Muscle layer of colon (tissue), 2 donors: ENCODE measurements at regions not wholly inside any gene's neighbourhood (a gene's known extent, or its start where the extent isn't known, plus 50 kb on each side); places are given as distances from the start of the nearest gene placed in this dataset.

Experiments
- H3K27ac ChIP-seq: one replicate; pipeline ENCODE4 v1.7.0; 2013; ENCODE audit warnings: low read depth, mild to moderate bottlenecking, low read length, moderate library complexity
- H3K27me3 ChIP-seq, 2 donors: one replicate each; pipeline ENCODE4 v1.7.0; 2013; ENCODE audit warnings: low read length in 2 of 2, mild to moderate bottlenecking in 2 of 2; ENCODE audit not compliant: insufficient read depth in 2 of 2, control insufficient read depth in 1 of 2
- H3K36me3 ChIP-seq: one replicate; pipeline ENCODE4 v1.7.0; 2013; ENCODE audit warnings: mild to moderate bottlenecking, low read length; ENCODE audit not compliant: insufficient read depth
- H3K4me1 ChIP-seq: one replicate; pipeline ENCODE4 v1.7.0; 2013; ENCODE audit warnings: mild to moderate bottlenecking, low read length; ENCODE audit not compliant: insufficient read depth
- H3K4me3 ChIP-seq, 2 donors: one replicate each; pipeline ENCODE4 v1.7.0; 2013; ENCODE audit warnings: low read length in 2 of 2, low read depth in 1 of 2, mild to moderate bottlenecking in 1 of 2, moderate library complexity in 1 of 2
- H3K9ac ChIP-seq: one replicate; pipeline ENCODE4 v1.7.0; 2013; ENCODE audit warnings: low read length
- H3K9me3 ChIP-seq: one replicate; pipeline ENCODE4 v1.7.0; 2013; ENCODE audit warnings: mild to moderate bottlenecking, low read length
- donor health status: abdominal sarcoma.
- donor health status: Adenocarcinoma of cecum.

DNA sequence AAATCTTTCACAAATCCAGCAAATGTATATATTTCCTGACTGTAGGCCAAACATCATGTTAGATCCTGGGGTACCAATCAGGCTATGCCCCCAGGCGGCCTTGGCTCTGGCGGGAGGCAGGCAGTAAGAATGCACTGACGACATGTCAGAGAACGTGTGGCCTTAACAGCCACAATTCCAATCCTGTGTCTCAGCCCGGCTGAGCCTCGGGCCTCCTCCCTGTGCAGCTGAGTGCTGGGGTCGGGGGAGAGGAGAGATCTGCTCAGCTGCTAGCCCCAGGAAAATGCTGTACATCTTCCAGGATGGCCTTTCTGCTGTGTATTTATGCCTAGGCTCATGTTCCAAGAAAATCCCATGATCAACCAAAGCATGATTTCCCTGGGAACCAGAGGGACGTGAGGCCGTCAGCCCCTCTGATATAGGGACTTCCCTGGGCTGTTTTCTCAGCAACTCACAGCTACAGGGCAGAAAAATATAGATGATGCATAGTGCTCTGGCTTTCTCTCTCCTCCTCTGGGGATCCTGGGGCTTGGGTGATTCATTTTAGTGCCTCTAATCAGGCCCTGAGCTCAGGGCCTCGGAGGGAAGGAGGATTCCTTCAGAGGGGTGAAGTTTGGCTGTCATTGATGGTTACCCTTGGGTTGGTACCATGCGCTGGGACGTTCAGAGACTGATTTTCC is 604.0 kb downstream of the HS3ST4 start:
- Histone ChIP-seq H3K27ac (no peak overlapping the region), H3K9me3 (no peaks in the 10 kb centered on the region), H3K9ac (no peak overlapping the region), H3K4me1 (no peaks in the 10 kb centered on the region), H3K4me3 (no peak overlapping the region), H3K36me3 (no peaks in the 10 kb centered on the region), H3K27me3 (no peaks in the 10 kb centered on the region)

DNA sequence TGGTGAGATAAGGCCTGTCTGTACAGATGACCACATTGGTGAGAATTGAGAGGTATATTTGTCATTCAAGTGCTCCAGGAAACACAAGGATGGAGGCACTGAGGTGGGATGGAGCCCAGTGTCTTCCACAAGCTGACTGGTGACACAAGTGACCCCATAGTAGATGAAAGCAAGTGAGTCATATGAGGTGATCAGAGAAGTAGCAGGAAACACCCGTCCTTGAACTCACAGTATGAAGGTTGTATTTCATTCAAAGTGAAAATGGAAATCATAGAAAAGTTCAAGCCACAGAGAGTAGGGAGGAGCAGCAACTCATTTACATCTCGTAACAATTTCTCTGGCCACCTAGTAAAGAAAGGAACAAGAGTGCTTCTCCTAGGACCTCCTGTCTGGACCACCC is 609.8 kb downstream of the HS3ST4 start:
- Histone ChIP-seq H3K9ac (no peak overlapping the region), H3K36me3 (no peaks in the 10 kb centered on the region), H3K27me3 (no peaks in the 10 kb centered on the region), H3K9me3 (no peaks in the 10 kb centered on the region), H3K4me3 (no peak overlapping the region), H3K4me1 (no peaks in the 10 kb centered on the region), H3K27ac (no peak overlapping the region)

DNA sequence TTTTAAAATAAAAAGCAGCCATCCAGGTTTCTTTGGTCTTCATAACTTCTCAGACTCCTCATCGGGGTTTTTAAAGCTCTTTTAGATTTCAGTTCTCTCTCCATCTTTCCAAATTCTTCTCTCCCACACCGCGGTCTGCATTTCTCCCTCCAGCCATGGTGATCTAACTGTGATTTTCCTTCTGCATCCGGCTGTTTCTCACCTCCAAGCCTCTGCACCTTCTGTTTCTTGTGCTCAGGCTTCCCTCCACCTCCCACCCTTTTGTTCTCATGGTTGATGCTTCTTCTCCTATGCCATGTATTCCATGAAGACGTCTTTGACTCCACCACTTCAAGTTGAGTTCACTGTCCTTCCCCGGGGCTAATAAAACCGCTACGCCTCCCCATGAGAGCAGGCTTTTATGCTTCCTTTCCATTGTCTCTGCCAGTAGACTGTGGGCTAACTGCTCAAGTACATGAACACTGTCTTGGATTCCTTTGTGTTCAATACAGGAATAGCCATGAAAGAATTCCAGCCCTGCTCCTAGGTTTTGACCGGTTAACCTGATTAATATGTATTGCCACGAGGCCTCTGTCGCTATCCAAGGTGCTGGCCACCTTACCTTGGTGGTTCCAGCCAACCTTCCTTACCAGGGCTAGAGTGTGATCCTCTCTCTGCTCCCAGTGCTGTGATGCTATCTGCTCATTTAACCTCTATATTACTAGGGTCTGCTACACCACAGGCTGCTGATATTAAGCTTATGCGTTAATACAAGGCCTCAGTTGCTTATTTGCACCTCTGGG is 625.1 kb downstream of the HS3ST4 start:
- Histone ChIP-seq H3K9ac (no peak overlapping the region), H3K27ac (no peak overlapping the region)

DNA sequence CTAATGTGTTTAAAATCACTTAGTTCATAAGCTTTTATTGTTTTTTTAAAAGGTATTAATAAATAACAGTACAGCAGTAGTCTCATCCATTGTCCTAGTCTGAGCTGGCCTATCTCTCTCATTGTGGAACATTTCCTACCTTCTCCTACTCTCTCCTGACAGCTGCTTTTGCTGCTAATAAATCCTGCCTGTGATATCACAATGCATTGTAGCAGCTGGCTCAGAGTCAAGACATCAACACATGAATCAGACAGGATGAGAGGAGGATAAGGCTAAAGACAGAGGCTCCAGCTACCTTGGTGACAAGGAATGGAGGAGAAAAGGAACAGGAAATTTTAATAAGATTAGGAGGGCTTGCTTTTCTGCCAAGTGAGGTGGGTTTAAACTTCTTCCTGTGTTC is 626.1 kb downstream of the HS3ST4 start:
- Histone ChIP-seq H3K36me3 (no peaks in the 10 kb centered on the region), H3K27ac (no peak overlapping the region), H3K4me3 (no peak overlapping the region), H3K27me3 (no peaks in the 10 kb centered on the region), H3K9me3 (no peaks in the 10 kb centered on the region), H3K4me1 (no peaks in the 10 kb centered on the region), H3K9ac (no peak overlapping the region)

More for the DNA sequence above, 625.1 kb downstream of the HS3ST4 start:
- H3K4me3 ChIP-seq: no peak overlapping the region
- no peaks in the 10 kb centered on the region for H3K9me3 ChIP-seq
- H3K27me3 ChIP-seq: no peaks in the 10 kb centered on the region
- no peaks in the 10 kb centered on the region for H3K36me3 ChIP-seq
- no peaks in the 10 kb centered on the region for H3K4me1 ChIP-seq

DNA sequence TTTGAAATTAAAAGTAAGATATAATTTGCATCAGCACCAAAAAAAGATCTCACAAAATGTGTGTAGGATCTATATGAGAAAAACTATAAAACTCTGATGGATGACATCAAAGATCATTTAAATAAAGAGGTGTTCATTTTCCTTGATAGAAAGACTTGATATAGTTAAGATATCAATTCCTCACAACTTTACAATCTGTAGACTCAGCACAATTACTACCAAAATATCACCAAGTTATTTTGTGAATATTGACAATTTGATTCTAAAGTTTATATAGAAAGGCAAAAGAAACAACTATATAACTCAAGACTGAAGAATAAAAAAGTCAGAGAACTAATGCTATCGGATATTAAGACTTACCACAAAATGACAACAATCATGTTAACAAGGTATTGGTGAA is 638.9 kb downstream of the HS3ST4 start:
- Histone ChIP-seq H3K9me3 (no peaks in the 10 kb centered on the region), H3K4me3 (no peak overlapping the region), H3K4me1 (no peaks in the 10 kb centered on the region), H3K27me3 (no peaks in the 10 kb centered on the region), H3K27ac (no peak overlapping the region), H3K36me3 (no peaks in the 10 kb centered on the region), H3K9ac (no peak overlapping the region)

DNA sequence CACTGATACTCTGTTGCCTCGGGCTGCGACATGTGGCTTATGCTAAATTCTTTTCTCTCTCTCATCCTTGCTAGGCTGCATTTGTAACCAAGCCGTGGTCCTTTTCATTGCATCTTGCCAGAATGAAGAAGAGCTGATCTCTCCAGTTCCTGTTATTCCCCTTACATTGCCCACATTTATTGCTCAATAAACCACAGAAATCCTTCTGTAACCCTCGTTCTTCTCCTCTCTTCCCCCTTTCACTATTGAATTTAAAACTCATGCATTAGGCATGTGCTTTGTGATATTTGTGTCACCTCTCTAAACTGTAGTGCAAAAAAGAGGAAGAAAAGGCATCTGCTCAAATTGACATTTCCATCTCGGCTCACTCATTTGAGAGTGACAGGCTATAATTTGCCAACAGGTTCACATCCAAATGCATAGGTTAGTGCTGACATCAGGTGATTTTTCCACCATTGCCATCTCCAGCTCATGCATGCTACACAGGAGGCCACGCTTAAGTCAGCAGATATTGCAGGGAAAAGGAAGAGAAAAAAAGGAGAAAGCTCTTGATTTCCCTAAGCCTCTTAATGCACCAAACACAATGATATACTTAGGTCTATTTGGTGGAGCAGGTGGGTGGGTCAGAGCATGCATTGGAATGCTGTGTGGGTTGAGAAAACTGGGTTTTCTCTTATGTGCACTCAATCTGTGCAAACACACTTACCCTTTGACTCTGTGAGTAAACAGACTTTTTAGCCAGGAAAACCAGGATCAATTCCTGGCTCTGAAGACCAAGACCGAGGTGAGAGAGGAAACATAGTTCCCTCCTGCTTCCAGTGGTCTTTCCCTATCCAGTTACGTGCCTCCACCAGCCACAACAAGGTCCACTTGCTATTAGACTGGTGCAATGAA is 642.7 kb downstream of the HS3ST4 start:
- Histone ChIP-seq H3K9ac (no peak overlapping the region), H3K9me3 (no peaks in the 10 kb centered on the region), H3K4me1 (no peaks in the 10 kb centered on the region), H3K27ac (no peak overlapping the region), H3K4me3 (no peak overlapping the region), H3K27me3 (no peaks in the 10 kb centered on the region), H3K36me3 (no peaks in the 10 kb centered on the region)

DNA sequence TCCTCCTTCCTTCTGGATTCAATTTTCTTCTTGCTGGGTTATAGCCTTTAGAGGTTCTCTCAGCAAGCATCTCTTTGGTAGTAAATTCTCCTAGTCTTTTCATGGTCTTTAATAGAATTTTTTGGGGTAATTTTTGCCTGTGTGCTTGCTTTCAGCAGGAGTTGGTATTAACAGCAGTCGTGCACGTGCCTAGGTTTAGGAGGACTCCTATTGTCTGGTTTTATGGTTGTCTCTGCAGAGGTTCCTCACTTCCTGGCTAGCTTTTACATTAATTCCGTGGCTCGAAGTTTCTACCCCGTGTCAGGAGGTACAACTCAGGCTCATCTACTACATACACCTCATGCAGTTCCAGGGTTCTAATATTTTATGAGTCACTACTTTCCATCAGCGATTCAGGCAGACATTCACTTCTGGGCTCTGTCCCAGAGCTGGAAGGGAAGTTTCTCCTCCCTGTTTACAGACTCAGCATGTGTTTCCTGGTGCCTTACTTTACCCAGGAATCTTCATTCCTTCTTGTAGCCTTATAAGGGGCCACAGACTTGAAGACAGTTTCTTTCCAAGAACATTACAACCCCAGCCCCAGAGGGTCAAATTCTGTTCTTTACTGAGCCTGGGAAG is 643.6 kb downstream of the HS3ST4 start:
- no peaks in the 10 kb centered on the region for H3K9me3 ChIP-seq

DNA sequence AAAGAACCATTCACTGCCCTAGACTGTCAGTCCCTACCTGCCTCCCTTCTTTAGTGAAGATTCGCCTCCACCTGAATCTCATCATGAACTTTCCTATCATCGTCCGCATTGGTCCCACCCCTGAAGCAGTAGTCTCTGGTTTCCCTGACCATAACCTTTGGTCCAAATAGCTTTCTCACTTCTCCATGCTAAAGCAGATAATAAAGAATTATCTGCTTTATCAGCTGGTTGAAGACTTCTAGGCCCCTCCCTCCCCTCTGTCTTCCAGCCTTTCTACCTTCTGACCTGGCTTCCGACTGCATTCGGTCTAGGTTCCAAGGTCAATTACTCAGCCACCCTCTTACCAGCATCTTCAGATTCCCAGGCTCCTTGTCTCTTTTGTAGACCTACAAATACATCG is 650.9 kb downstream of the HS3ST4 start:
- Histone ChIP-seq H3K9ac (no peak overlapping the region), H3K36me3 (no peaks in the 10 kb centered on the region), H3K4me1 (no peaks in the 10 kb centered on the region)

More for the DNA sequence above, 643.6 kb downstream of the HS3ST4 start:
- Histone ChIP-seq H3K4me1 (no peaks in the 10 kb centered on the region), H3K27me3 (no peaks in the 10 kb centered on the region), H3K4me3 (no peak overlapping the region), H3K36me3 (no peaks in the 10 kb centered on the region), H3K9ac (no peak overlapping the region), H3K27ac (no peak overlapping the region)

DNA sequence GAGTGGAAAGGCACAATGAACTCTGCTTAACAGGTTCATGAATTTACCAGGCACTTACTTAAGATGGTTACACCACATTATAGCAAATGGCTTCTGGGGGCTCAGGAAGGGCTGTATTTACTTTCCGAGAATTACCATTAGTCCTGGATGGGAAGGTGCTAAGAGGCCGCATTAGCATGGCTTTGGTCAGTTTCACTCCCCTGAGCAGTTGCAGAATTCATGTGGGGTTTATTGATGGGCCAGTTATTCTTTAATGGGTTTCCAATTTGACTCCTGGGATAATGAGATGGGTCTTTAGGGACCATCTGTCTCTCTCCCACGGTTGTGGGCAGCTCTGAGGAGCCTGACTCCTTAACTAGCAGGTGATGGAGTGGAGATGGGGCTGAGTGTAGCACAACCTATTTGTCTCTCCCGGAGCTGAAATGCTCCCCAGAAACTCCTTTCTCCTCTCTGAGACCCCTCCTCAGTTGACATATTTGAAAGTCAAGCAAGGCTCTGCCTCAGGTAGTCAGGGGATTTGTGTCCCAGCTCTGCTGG is 652.5 kb downstream of the HS3ST4 start:
- H3K27me3 ChIP-seq: no peaks in the 10 kb centered on the region
- H3K4me3 ChIP-seq: no peak overlapping the region
- H3K36me3 ChIP-seq: no peaks in the 10 kb centered on the region
- no peak overlapping the region for H3K9ac ChIP-seq
- no peak overlapping the region for H3K27ac ChIP-seq
- no peaks in the 10 kb centered on the region for H3K9me3 ChIP-seq
- no peaks in the 10 kb centered on the region for H3K4me1 ChIP-seq

More for the DNA sequence above, 650.9 kb downstream of the HS3ST4 start:
- Histone ChIP-seq H3K27ac (no peak overlapping the region), H3K4me3 (no peak overlapping the region), H3K27me3 (no peaks in the 10 kb centered on the region), H3K9me3 (no peaks in the 10 kb centered on the region)

DNA sequence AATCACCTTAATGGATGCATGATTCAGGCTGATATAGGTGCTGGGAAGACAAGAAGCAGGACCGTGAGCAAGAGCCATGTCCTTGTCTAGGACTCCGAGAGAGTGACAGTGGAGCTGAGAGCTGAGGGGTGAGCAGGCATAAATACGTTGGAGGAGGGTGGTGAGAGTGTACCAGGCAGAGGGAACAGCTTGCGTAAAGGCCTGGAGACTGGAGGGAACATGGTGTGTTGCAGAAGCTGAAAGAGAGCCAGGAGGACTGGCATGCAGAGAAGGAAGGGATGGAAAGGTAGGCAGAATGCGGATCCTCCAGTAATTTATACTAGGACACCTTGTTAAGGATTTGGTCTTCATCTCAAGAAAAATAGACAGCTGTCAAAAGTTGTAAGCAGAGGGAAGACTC is 653.2 kb downstream of the HS3ST4 start:
- Histone ChIP-seq H3K36me3 (no peaks in the 10 kb centered on the region), H3K9ac (no peak overlapping the region), H3K4me3 (no peak overlapping the region), H3K27ac (no peak overlapping the region), H3K4me1 (no peaks in the 10 kb centered on the region), H3K9me3 (no peaks in the 10 kb centered on the region), H3K27me3 (no peaks in the 10 kb centered on the region)

DNA sequence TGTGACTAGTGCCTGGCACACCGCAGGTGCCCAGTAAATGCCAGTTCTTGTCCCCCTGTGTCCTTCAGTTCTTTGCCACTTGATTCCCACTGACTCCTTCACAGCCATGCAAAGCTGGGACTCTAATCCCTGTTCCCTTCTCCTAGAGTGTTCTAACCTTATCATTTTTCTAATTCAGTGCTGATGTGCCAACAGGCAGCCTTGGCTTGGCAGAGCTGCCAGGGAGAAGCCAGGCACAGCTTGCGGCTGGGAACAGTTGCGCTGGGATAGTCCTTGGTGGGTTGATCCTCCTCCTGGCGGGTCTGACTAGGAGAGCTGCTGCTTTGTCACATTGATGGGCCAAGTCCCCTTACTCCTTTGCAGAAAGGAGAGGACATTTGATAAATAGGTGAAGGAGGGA is 654.2 kb downstream of the HS3ST4 start:
- no peak overlapping the region for H3K27ac ChIP-seq
- H3K9ac ChIP-seq: no peak overlapping the region
- no peak overlapping the region for H3K4me3 ChIP-seq
- H3K4me1 ChIP-seq: no peaks in the 10 kb centered on the region
- no peaks in the 10 kb centered on the region for H3K9me3 ChIP-seq
- H3K36me3 ChIP-seq: no peaks in the 10 kb centered on the region
- no peaks in the 10 kb centered on the region for H3K27me3 ChIP-seq
